Pancreas (tissue), 10 donors: ENCODE measurements at regions not wholly inside any gene's neighbourhood (a gene's known extent, or its start where the extent isn't known, plus 50 kb on each side); places are given as distances from the start of the nearest gene placed in this dataset.
"Not testable (repeated sequence)": the region's sequence is repeated elsewhere in the genome, so short reads cannot be mapped to it uniquely, and the experiment has no call there.

Experiments
- ATAC-seq, 4 donors: fragments of 200-7000 bp; cut with Tn5 transposase; one replicate each; pipeline versions ENCODE4 v1.8.0 to v1.9.1; 2020; ENCODE audit warnings: mild to moderate bottlenecking in 4 of 4, moderate library complexity in 4 of 4
- DNase-seq, 6 donors: peaks; one replicate each; pipeline ENCODE4 v3.0.0-alpha.2; 2020
- FAIRE-seq: peaks from 2 replicates; lab custom pipeline; 2012; peaks lifted over from hg19 to GRCh38; lab: Jason Lieb, UNC
- H3K27ac ChIP-seq, 4 donors: fragments of 200-600 bp; sonication (generic); 1 replicate in 3 of 4; 2 replicates in 1 of 4; pipeline versions ENCODE4 v1.5.0 to v1.8.0; 2020
- H3K27me3 ChIP-seq, 4 donors: fragments of 200-600 bp; one replicate each; pipeline ENCODE4 v1.8.0; 2021
- H3K36me3 ChIP-seq, 3 donors: fragments of 200-600 bp; sonication (generic) in 1 of 3; one replicate each; pipeline versions ENCODE4 v1.5.0 to v1.8.0; 2020 to 2021
- H3K4me1 ChIP-seq, 3 donors: fragments of 200-600 bp; one replicate each; pipeline ENCODE4 v1.8.0; 2021
- H3K4me3 ChIP-seq, 4 donors: fragments of 200-600 bp; sonication (generic) in 2 of 4; one replicate each; pipeline versions ENCODE4 v1.5.0 to v1.8.0; 2020 to 2021
- H3K9me3 ChIP-seq, 4 donors: fragments of 200-600 bp; one replicate each; pipeline ENCODE4 v1.8.0; 2021
- WGBS, 2 donors: extraction: QIAGEN DNeasy Blood & Tissue Kit; methylation state at CpG; one replicate each; pipeline ENCODE4 v1.1.7; 2013; 5-methylcytosine and 5-hydroxymethylcytosine counted together
- intact Hi-C, 3 donors: fragments of 100-400 bp; cut with DNase I; formaldehyde crosslinking; loops; one replicate each; pipeline versions ENCODE4 v1.11.1 to v1.14.2; 2022
- TF ChIP-seq, protein P1 (sequence below), 4 donors: fragments of 200-600 bp; sonication (generic) in 3 of 4; IDR thresholded peaks; one replicate each; pipeline versions ENCODE4 v1.5.0 to v1.8.0; 2021; ENCODE audit warnings: antibody characterized with exemption in 4 of 4
- donor health status: healthy with polysubstance abuse.
- donor health status: DM: no; HTN: no; CAD: no; lungs with moderate emphysema.
- donor health status: DM: no; HTN: no; CAD: no.
- donor health status: control.
- donor health status: control.
- donor health status: Bipolar disorder and iron deficiency.
- donor health status: DM: yes; HTN: yes; CAD: no.
- donor health status: DM: no; HTN: no; CAD: no.
- donor health status: DM: no; HTN: no; CAD: no.
- donor health status: DM: yes; HTN: yes; CAD: no.

DNA sequence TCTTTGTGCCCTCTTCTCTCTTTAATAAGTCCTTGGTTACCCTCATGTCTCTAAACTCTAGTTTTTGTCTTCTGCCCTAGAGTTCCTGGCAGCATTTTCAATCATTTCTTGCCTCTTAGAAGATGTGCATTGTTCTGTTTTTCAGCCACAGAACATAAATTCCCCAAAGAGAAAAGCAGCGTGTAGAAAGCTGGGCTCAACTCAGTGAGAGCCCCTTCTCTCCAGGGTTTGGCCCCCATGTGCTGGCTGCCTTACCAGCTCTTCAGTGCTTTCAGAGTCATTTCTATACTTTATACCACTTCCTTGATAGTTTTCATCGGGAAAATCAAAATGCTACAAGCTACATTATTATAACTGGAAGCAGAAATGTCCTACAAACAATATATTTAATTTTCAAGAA, 369.1 kb upstream of the GRM7 start:
- Histone ChIP-seq H3K36me3 (no peaks in the 10 kb centered on the region), H3K4me3 (no peak overlapping the region), H3K9me3 (no peaks in the 10 kb centered on the region), H3K27me3 (no peaks in the 10 kb centered on the region), H3K4me1 (no peaks in the 10 kb centered on the region), H3K27ac (no peak overlapping the region)
- no peak for ATAC-seq
- WGBS, 2 donors = 87 to 89% methylated on average over 2 of the region's 2 CpGs
- intact Hi-C loops = no loop called here
- no peak for FAIRE-seq
- DNase-seq = no peak
- TF ChIP-seq, protein P1, sequence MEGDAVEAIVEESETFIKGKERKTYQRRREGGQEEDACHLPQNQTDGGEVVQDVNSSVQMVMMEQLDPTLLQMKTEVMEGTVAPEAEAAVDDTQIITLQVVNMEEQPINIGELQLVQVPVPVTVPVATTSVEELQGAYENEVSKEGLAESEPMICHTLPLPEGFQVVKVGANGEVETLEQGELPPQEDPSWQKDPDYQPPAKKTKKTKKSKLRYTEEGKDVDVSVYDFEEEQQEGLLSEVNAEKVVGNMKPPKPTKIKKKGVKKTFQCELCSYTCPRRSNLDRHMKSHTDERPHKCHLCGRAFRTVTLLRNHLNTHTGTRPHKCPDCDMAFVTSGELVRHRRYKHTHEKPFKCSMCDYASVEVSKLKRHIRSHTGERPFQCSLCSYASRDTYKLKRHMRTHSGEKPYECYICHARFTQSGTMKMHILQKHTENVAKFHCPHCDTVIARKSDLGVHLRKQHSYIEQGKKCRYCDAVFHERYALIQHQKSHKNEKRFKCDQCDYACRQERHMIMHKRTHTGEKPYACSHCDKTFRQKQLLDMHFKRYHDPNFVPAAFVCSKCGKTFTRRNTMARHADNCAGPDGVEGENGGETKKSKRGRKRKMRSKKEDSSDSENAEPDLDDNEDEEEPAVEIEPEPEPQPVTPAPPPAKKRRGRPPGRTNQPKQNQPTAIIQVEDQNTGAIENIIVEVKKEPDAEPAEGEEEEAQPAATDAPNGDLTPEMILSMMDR (IDR thresholded peaks at IDR 0.05) = no peak

- WGBS, 2 donors = 44 to 46% methylated on average over 1 of the region's 1 CpG
- no peak overlapping the region for H3K4me3 ChIP-seq
- no peak overlapping the region for H3K27ac ChIP-seq
- H3K9me3 ChIP-seq = no peaks in the 10 kb centered on the region
- intact Hi-C loops = no loop called here
- H3K4me1 ChIP-seq = no peaks in the 10 kb centered on the region
- FAIRE-seq = no peak
- no peak for DNase-seq
- TF ChIP-seq, protein P1 (IDR thresholded peaks at IDR 0.05) = no peak
- ATAC-seq = no peak
- H3K27me3 ChIP-seq = no peaks in the 10 kb centered on the region
- no peaks in the 10 kb centered on the region for H3K36me3 ChIP-seq
Measured at GRCh38 chr3:6492306-6492705, 368.6 kb upstream of the GRM7 start.

DNA sequence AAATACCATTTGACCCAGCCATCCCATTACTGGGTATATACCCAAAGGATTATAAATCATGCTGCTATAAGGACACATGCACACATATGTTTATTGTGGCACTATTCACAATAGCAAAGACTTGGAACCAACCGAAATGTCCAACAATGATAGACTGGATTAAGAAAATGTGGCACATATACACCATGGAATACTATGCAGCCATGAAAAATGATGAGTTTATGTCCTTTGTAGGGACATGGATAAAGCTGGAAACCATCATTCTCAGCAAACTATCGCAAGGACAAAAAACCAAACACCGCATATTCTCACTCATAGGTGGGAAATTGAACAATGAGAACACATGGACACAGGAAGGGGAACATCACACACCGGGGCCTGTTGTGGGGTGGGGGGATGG, 362.0 kb upstream of the GRM7 start:
- FAIRE-seq, H3K36me3 ChIP-seq, H3K4me3 ChIP-seq, ATAC-seq, H3K4me1 ChIP-seq, DNase-seq, intact Hi-C loops, H3K27ac ChIP-seq, H3K9me3 ChIP-seq, H3K27me3 ChIP-seq: not testable (repeated sequence)
- WGBS, 2 donors = 88 to 91% methylated on average over 4 of the region's 4 CpGs

DNA sequence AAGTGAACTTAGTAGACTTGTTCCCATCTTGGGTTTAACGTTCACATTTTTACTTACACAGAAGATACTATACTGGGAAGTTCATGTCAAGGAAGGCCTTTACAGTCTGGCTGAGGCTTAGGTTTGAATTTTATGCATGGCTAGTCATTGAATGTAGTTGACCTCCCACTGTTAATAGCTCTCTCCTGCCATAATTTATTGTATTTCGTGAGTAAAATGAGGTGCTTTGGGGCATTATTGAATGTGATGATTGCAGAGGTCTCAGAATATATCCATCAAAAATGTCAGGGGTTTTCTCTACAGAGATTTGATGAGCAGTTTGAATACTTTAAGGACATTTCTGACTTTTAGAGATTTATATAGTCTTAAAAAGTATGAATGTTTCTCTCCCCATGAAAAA, 356.6 kb upstream of the GRM7 start:
- FAIRE-seq (no peak), DNase-seq (no peak), ATAC-seq (no peak)
- no peak overlapping the region for H3K27ac ChIP-seq
- H3K27me3 ChIP-seq = no peaks in the 10 kb centered on the region
- no peaks in the 10 kb centered on the region for H3K36me3 ChIP-seq
- no peak overlapping the region for H3K4me3 ChIP-seq
- no peaks in the 10 kb centered on the region for H3K9me3 ChIP-seq
- WGBS, 2 donors = 70 to 74% methylated on average over 2 of the region's 2 CpGs
- TF ChIP-seq, protein P1 (IDR thresholded peaks at IDR 0.05) = no peak
- intact Hi-C loops = no loop called here
- H3K4me1 ChIP-seq = peaks cover 0 to 6% (median 0%) of the 10 kb centered on the region in 3 donors

DNA sequence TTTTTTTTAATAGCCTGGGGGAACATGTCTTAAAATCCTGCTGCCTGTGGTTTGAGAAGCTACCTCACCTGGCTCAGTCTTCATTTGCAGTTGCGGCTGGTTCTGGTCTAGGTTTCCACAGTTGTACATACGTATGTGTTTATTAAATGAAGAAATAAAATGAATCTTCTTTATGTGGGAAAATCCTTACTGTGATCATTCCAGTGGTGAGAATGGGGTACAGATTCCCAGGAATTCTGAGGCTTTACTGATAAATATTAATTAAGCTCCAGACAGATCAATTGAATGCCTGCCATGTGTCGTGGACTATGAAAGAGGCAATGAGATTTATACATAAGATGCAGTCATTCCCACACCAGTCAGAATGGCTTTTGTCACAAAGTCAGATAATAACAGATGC, 356.1 kb upstream of the GRM7 start:
- Histone ChIP-seq H3K9me3 (no peaks in the 10 kb centered on the region), H3K27ac (no peak overlapping the region), H3K27me3 (no peaks in the 10 kb centered on the region), H3K4me3 (no peak overlapping the region), H3K36me3 (no peaks in the 10 kb centered on the region), H3K4me1 (peaks cover 0 to 6% (median 0%) of the 10 kb centered on the region in 3 donors)
- intact Hi-C loops = no loop called here
- WGBS, 2 donors = 88 to 89% methylated on average over 3 of the region's 3 CpGs
- no peak for ATAC-seq
- FAIRE-seq = no peak
- TF ChIP-seq, protein P1 (IDR thresholded peaks at IDR 0.05) = no peak
- DNase-seq = no peak

DNA sequence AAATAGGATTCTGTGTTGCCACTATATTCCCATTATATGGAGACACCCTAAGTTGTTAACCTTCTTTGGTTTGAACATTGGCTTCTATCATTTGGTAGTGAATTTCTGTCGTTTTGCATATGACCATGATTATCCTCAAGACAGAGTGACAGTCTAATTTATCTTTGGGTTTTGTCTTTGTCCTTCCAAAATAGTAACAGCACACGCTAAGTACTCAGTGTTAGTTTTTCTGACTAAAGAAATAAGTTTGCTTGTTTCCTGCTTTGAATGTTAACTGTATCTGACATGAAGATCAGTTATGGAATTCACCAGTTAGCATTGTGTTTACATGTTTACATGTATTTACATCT, 352.5 kb upstream of the GRM7 start:
- ATAC-seq (no peak), FAIRE-seq (no peak), DNase-seq (no peak)
- 62 to 66% methylated on average over 2 of the region's 2 CpGs for WGBS, 2 donors
- TF ChIP-seq, protein P1 (IDR thresholded peaks at IDR 0.05) = no peak
- H3K9me3 ChIP-seq = no peaks in the 10 kb centered on the region
- H3K36me3 ChIP-seq = no peaks in the 10 kb centered on the region
- no peak overlapping the region for H3K27ac ChIP-seq
- H3K4me1 ChIP-seq = no peaks in the 10 kb centered on the region
- H3K4me3 ChIP-seq = no peak overlapping the region
- intact Hi-C loops = no loop called here
- H3K27me3 ChIP-seq = no peaks in the 10 kb centered on the region
